GM19025 (cell line): ENCODE measurements at regions not wholly inside any gene's neighbourhood (a gene's known extent, or its start where the extent isn't known, plus 50 kb on each side); places are given as distances from the start of the nearest gene placed in this dataset.
"Not testable (repeated sequence)": the region's sequence is repeated elsewhere in the genome, so short reads cannot be mapped to it uniquely, and the experiment has no call there.

Experiments used
- ATAC-seq: cut with Tn5 transposase; IDR thresholded peaks from one replicate; pipeline ENCODE4 v1.9.1; 2021; ENCODE audit warnings: mild to moderate bottlenecking, low read depth, moderate library complexity; ENCODE audit not compliant: unreplicated experiment

DNA sequence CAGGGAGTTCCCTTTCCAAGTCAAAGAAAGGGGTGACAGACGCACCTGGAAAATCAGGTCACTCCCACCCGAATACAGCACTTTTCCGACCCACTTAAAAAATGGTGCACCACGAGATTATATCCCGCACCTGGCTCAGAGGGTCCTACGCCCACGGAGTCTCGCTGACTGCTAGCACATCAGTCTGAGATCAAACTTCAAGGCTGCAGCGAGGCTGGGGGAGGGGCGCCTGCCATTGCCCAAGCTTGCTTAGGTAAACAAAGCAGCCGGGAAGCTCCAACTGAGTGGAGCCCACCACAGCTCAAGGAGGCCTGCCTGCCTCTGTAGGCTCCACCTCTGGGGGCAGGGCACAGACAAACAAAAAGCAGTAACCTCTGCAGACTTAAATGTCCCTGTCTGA, 277.8 kb upstream of the ARHGAP42 start:
- ATAC-seq, result not testable (repeated sequence)

DNA sequence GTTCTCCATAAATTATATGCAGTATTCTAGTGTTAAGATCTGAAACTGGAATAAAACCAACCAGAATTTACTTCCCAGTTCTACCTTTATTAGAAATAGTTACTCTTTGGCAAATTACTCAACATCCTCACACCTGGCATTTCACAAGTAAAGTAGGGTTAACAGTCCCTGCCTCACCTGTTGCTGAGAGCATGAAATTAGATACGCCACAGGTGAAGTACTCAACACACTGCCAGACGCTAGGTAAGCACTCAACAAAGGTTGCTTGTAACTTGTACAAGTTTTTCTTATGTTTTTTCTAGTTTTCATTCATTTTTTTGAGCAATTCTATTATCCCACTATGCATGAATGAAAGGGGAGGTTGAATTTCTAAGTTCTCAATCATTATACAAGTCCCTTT, 267.6 kb upstream of the ARHGAP42 start:
- no peak for ATAC-seq

DNA sequence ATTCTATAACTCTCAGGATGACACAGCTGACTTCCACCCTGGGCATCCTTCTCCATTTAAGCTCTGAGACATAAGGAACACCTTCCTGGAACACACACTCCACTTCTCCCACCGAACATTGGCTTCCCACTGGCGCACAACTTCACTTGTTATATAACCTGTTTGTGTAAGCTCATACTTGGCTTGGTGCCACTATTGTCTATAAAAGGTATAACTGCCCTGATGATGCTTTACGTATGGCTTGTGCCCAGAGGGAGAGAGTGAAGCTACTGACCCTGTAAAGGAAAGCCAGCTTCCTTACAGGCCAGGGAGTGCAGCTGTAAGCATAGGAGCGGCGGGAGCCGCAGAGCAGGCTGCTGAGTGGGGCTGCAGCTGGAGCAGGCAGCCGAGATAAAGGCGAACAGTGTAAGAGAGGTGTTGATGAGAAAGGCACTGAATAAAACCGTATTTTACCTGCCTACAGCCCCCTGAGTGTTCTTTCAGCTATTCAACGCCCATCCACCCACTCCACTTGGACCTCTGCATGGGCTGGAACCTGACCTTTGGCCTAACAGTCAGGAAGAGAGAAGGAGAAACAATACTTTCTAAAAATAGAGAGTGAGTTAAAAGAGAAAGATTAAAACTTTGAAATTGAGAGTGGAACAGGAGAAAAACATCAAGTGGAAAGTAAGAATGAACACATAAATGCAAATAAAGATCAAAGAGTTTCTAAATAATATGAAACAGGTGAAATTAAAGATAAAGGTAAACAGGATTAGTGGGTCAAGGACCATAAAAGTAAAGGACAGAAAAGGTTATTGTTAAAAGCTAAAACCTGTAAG, 252.1 kb upstream of the ARHGAP42 start:
- ATAC-seq, result no peak

DNA sequence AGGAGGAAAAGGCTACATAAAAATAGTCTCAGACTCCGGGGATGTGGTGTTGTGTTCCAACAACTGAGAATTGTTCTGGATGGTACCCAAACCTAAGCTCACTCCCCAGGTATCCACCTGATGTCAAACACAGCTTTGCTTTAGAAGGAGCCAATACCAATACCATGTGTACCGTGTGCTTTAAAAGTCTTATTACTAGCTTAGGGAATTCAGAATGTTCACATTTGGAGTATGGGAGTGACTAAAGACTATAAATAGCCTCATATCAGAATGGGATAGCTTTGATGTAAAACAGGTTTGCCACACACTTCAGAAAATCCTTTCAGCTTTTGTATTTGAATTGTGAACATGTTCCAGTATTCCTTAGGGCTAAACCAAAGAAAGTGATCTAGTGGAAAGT, 248.7 kb upstream of the ARHGAP42 start:
- no peak for ATAC-seq

DNA sequence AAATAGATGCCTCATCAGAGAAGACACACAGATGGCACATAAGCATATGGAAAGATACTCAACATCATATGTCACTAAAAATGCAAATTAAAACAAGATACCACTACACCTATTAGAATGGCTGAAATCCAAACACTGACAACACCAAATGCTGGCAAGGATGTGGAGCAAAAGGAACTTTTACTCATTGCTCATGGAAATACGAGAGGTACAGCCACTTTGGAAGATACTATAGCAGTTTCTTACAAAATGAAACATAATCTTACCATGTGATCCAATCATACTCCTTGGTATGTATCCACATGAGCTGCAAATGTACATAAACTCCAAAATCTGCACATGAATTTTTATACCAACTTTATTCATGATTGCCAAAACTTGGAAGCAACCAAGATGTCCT, 246.0 kb upstream of the ARHGAP42 start:
- ATAC-seq, result no peak

DNA sequence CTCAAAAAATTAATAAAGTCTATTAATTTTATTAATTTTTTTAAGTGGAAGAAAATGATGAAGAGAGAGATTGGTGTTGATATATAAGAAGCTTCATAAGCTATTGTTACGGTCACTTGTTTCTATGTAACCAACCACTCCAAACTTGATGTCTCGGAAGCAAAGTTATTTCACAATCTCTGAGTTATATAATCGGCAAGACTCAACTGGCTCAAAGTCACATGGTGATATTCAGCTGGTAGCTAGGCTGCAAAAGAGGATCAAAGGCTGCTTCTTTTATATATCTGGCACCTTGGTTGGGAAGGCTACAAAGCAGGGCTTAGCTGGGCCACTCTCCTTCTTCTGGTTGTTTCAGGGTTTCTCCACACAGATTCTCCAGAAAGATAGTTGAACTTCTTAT, 245.1 kb upstream of the ARHGAP42 start:
- no peak for ATAC-seq

DNA sequence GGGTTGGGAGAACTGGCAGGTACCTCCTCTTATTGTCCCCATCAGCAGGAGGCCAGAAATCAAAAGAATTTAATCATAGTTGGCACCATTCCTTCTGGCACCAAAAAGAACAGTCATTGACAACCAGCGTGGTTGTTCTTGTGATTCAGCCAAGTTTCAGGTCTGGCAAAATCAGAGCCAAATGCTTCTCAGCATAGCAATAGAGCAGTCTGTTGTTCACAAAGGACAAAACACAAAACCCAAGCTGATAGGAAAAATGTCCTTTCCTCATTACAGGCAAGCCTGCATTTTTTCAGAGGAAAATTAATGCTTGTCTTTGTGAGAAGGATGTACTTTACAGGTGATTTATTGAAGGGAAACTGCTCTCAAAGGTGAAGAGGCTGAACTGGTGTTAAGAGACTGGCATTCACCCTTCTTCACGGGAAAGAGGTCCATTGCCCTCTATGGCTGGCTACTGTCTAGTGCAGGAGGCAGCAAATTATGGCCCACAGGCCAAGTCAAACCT, 241.8 kb upstream of the ARHGAP42 start:
- ATAC-seq, result no peak

DNA sequence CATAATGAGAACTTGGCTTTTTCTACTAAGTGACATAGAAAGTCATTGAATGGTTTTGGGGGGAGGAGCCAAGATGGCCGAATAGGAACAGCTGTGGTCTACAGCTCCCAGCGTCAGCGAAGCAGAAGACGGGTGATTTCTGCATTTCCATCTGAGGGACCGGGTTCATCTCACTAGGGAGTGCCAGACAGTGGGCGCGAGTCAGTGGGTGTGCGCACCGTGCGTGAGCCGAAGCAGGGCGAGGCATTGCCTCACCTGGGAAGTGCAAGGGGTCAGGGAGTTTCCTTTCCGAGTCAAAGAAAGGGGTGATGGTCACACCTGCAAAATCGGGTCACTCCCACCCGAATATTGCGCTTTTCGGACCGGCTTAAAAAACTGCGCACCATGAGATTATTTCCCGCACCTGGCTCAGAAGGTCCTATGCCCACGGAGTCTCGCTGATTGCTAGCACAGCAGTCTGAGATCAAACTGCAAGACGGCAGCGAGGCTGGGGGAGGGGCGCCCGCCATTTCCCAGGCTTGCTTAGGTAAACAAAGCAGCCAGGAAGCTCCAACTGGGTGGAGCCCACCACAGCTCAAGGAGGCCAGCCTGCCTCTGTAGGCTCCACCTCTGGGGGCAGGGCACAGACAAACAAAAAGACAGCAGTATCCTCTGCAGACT, 235.2 kb upstream of the ARHGAP42 start:
- not testable (repeated sequence) for ATAC-seq

DNA sequence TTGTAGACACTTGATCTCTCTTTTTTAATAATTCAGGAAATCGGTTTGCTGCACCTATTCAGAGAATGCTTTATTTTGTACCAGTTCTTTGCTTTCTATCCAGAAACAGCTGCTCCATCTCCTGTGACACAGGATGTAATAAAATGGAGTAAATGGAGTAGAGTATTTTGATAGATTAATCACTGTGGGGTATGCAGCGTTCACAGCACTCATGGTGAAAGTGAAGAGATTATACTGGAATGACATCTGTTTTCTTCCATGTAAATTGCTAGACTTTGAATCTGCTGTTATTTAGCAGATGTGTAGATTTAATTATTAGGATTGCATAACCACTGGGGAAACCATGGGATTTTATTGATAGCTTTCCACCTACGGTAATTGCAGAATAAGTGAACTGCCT, 227.3 kb upstream of the ARHGAP42 start:
- ATAC-seq, result no peak

DNA sequence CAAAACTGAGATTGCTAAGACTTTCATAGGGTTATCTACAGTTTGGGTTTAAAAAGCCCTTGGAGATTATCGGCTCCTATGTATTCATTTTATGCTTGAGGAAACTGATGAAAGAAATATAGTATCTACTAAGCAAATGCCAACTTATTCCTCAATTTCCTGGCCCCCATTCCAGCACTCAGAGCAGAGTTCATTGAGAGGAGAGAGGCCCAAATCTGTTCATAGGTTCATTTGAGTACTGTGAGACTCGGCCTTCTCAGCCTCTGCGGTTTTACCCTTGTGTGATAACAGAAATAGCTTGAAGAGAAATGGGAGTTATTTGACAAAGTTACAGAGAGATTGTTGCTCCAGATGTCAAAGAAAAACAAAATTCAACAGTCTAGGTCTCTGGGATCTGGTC, 226.7 kb upstream of the ARHGAP42 start:
- ATAC-seq, result no peak

DNA sequence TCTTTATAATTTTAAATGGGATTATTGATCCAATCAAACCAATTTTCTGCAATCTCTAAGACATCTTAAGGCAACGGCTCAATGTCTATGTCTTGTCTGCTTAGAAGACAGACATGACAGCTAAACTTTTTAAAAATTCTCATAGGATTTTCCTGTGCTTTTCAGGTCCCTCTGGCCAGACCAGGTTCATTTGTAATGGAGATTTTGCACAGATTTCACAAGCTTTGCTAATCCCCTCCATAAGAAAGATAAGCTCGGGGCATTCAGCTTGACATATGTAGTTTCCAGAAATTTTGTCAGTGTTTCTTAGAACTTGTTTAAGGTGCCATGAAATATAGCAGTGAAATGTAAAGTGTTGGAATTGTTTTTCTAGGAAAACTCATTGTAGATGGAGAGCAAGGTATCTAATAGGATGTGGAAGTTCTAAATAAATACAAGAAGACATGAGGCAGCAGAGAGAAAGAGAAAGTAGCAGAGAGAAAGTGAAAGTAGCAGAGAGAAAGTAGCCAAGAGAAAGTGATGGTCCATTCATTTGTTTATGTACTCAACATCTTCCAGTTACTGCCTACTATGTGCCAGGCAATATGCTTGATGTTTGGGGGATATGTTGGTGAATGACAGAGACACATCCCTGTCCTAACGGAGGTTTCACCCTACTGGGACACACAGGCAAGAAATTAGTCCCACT, 219.1 kb upstream of the ARHGAP42 start:
- ATAC-seq, result no peak

DNA sequence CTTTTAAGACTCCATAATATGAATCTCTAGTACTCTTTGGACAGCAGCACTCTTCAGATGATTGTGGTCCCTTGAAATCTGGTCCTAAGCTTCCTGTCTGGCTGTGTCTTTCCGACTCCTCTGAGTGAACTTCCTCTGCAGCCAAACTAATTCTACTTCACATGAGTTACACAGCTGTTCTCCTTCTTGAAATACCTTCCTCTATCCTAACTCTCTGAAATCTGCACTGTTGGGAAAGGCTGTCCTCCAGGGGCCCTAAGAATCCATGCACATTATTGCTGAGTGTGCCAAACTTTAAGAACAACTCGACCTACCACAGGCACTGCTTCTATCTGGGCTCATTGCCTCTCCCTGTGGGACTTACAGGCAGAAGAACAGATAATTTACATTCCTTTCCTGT, 217.3 kb upstream of the ARHGAP42 start:
- no peak for ATAC-seq

DNA sequence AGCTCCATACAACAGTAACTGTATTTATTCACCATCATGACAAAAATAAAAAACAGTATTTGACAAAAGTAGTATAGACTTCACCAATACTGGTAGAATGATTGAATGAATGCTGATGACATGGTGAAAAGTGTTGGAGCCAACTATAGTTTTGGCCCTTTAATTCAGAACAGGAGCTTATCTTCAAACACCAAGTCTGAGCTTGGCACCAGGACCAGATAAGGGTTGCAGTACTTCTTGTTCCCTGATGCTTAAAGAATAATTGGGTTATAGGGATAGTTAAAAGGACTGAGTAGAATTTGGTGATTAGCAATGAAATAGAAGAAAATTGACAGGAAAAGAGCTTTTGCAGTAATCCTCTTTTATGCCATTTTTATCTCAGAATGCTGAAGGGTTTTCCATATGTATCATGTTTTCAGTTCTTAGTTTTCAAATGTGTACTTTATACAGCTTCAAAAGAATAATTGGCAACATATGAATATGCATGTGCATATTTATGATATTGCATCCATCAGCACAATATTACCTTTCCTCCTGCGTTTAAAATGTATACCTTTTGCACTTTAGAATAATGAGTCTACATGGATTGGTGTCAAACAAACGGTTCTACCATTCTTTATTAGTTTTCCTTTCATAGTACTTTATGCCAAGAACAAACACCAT, 214.2 kb upstream of the ARHGAP42 start:
- ATAC-seq, result no peak

DNA sequence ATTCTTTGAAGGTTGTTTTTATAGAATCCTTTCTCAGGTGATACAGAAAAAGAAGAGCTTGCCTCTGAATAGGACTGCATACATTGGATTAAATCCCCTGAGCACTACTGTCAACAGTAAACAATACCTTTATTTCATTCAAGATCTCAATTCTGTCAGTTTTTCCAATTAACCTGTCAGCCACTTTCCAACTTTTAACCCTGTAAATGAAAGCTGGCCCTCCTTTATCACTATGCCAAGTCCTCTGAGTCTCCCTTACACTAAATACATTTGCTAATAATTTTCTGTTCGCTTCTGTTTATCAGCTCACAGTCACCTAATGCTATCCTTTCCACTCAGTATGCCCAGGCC, 213.7 kb upstream of the ARHGAP42 start:
- no peak for ATAC-seq

DNA sequence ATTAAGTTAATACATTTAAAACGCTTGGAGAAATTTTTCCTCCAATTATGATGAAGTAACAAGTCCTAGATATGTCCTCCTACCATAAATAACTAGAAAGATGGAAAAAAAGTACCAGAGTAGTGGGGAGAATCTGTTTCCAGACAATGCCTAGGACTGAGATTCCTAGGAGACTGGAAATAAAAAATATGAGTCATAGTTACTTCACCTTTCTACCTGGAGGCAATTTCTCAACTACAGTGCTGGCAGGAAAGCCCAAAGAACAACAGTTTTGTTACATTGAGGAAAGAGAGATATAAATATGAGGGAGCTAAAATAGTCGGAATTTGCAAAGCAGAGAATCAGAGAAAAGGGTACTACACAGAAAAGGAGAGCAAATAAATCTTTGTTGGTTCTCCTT, 202.1 kb upstream of the ARHGAP42 start:
- no peak for ATAC-seq

DNA sequence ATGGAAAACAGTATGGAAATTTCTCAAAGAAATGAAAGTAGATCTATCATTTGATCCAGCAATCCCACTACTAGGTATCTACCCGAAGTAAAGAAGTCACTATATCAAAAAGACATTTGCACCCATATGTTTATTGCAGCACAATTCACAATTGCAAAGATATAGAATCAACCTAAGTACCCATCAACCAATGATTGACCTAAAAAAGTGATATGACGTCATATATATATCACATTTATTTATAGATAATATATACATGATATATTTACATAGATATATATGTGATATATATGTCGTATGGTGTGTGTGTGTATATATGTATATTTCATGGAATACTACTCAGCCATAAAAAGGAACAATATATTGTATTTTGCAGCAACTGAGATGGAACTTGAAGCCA, 188.3 kb upstream of the ARHGAP42 start:
- no peak for ATAC-seq

DNA sequence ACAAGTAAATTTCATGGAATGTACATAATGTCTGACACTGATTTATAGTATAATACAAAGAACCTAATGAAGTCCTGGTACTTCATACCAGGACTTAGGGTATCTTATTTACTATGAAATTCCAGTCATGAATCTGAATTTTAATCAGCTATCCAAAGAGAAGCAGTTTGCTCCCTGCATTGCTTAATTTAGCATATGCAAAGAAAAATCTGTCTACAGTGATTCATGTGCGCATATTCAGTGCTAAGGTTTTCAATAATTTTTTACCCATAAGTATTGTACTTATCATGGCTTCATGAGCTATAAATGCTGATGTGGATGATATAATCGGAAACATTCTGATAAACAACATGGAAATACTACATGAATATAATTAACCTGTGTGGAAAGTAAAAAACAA, 185.6 kb upstream of the ARHGAP42 start:
- ATAC-seq, result no peak

DNA sequence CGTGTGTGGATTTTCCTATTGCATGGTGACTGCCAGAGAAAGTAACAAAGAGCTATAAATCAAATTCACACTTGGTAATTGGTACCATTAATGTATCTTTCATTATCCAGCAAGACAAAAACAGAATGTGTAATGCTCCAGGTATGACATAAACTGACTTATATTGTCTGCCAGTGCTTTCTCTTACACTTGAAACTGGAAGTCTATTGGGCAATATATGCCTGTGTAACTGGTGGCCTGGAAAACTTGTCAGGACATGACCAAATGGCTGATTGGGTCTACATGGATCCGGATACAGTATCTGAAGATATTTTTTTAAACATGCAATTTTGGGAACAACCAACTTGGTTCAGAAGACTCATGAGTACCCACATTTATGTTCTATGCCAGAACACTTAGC, 174.6 kb upstream of the ARHGAP42 start:
- ATAC-seq, result no peak

DNA sequence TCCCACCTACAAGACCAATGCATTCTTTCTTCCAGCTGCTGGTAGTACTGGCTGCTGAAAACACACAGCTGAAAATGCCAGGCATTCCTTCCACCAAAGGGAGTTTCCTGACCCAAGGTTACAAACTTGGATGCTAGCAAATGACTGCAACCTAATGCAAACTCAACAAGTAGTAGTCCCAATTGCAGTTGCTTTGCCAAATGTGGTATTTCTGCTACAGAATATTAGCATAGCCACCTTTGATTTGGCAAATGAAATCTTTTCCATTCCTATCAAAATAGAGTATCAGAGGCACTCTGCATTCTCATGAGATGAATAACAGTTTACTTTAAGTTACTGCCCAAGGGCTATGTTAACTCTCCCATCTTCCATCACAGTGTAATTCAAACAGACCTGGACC, 172.0 kb upstream of the ARHGAP42 start:
- ATAC-seq, result no peak

DNA sequence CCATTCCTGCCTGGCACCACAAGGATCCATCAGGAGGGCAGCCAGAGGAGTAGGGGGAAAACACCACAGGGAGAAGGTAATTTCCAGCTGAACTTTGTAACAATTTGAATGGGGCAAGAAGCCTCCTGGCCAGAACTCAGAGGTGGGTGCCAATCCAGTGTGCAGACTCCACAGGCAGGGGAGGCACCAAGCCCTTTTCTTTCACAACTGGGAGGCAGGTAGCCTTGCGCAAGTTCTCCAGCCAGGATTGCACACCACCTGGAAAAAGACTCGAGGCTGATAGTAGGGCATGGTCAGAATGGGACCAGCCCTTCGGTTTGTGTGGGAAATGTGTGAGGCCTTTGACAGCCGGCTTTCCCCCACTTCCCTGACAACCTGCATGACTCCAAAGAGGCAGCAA, 161.9 kb upstream of the ARHGAP42 start:
- no peak for ATAC-seq

DNA sequence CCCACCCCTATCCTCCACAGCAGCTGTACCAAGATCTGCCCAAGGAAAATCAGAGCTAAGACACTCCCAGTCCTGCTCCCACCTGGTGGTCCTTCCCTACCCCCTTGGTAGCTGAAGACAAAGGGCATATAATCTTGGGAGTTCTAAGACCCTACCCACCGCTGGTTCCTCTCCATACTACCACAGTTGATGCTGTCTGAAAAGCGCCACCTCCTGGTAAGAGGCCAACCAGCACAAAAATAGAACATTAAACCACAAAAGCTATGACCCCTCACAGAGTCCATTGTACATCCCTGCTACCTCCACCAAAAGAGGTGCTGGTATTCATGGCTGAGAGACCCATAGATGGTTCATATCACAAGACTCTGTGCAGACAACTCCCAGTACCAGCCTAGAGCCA, 161.5 kb upstream of the ARHGAP42 start:
- no peak for ATAC-seq
